ENCODE measurements at regions not wholly inside any gene's neighbourhood (a gene's known extent, or its start where the extent isn't known, plus 50 kb on each side); places are given as distances from the start of the nearest gene placed in this dataset.

DNA sequence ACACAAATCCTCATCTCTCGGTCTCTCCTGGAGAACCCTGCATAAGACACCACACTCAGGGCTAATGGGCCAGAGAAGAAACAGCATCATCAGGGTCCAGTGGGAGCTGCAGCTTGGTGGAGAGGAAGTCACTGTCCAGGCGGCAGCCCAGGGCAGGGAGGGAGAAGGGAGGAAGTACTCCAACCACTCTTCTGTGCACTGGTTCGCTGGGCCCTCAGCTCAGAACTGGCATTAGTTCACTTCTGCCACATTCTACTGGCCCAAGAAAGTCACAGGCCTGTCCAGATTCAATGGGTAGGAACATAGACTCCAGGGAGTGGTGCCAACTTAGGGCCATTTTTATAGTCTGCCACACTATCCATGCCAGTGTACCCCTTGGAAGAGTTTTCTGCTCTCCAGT is 169.0 kb downstream of the ABHD5 start:
- TF ChIP-seq, protein P1, sequence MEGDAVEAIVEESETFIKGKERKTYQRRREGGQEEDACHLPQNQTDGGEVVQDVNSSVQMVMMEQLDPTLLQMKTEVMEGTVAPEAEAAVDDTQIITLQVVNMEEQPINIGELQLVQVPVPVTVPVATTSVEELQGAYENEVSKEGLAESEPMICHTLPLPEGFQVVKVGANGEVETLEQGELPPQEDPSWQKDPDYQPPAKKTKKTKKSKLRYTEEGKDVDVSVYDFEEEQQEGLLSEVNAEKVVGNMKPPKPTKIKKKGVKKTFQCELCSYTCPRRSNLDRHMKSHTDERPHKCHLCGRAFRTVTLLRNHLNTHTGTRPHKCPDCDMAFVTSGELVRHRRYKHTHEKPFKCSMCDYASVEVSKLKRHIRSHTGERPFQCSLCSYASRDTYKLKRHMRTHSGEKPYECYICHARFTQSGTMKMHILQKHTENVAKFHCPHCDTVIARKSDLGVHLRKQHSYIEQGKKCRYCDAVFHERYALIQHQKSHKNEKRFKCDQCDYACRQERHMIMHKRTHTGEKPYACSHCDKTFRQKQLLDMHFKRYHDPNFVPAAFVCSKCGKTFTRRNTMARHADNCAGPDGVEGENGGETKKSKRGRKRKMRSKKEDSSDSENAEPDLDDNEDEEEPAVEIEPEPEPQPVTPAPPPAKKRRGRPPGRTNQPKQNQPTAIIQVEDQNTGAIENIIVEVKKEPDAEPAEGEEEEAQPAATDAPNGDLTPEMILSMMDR (IDR thresholded peaks at IDR 0.05): no peak
- TF ChIP-seq POLR2A (IDR thresholded peaks at IDR 0.05): no peak
